ENCODE measurements at regions not wholly inside any gene's neighbourhood (a gene's known extent, or its start where the extent isn't known, plus 50 kb on each side); places are given as distances from the start of the nearest gene placed in this dataset.

DNA sequence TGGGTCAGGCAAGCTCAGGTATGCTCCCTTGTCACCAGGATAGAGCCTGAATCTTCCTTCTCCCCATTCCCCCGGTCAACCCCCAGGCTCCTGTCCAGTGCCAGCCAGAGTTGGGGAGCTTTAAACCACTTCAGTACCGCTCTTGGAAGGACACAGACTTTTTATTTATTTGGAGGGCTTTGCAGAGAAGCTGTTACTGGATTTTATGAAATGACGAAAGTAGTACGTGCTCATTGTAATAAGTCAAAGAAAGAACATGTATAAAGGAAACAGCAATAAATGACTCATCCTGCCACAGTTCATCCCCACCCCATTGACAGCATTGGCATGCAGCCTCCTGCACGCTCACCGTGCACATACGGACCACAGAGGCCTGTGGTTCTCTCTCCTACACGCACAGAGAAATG lies 230.3 kb downstream of the AUH start:
- intact Hi-C loops (cut with DNase I): no loop called here
- Histone ChIP-seq H3K4me1 (replicated peaks in 1 of 2) (peaks cover 4% of the 10 kb centered on the region in 2 donors), H3K27me3 (no peaks in the 10 kb centered on the region), H3K36me3 (replicated peaks in 1 of 2) (no peaks in the 10 kb centered on the region), H3K27ac (no peak overlapping the region), H3K4me3 (no peak overlapping the region), H3K9me3 (replicated peaks in 1 of 3) (no peaks in the 10 kb centered on the region)
- TF ChIP-seq, protein P1, sequence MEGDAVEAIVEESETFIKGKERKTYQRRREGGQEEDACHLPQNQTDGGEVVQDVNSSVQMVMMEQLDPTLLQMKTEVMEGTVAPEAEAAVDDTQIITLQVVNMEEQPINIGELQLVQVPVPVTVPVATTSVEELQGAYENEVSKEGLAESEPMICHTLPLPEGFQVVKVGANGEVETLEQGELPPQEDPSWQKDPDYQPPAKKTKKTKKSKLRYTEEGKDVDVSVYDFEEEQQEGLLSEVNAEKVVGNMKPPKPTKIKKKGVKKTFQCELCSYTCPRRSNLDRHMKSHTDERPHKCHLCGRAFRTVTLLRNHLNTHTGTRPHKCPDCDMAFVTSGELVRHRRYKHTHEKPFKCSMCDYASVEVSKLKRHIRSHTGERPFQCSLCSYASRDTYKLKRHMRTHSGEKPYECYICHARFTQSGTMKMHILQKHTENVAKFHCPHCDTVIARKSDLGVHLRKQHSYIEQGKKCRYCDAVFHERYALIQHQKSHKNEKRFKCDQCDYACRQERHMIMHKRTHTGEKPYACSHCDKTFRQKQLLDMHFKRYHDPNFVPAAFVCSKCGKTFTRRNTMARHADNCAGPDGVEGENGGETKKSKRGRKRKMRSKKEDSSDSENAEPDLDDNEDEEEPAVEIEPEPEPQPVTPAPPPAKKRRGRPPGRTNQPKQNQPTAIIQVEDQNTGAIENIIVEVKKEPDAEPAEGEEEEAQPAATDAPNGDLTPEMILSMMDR (IDR thresholded peaks at IDR 0.05): no peak
- peak; percentile 28 to 76 (median 53) for DNase-seq
- WGBS, 4 donors: 37 to 48% (median 42%) methylated on average over 8 of the region's 8 CpGs

DNA sequence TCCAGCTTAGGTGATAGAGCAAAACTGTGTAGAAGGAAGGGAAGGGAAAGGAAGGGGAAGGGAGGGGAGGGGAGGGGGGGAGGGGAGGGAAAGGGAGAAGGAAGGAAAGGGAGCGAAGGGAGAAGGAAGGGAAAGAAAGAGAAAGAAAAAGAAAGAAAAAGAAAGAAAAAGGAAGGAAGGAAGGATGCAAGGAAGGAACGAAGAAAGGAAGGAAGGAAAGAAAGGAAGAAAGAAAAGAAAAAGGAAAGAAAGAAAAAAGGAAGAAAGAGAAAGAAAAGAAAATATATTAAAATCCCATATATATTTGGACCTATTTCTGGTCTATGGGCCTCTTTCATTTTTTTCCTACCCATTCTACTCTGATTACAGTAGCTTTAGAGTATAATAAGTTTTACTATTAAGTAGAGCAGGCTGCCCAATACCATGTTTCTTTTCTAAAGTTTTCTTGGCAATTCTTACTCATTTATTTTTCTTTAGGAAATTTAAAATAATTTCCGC lies 229.1 kb downstream of the AUH start:
- intact Hi-C loops (cut with DNase I): no loop called here

DNA sequence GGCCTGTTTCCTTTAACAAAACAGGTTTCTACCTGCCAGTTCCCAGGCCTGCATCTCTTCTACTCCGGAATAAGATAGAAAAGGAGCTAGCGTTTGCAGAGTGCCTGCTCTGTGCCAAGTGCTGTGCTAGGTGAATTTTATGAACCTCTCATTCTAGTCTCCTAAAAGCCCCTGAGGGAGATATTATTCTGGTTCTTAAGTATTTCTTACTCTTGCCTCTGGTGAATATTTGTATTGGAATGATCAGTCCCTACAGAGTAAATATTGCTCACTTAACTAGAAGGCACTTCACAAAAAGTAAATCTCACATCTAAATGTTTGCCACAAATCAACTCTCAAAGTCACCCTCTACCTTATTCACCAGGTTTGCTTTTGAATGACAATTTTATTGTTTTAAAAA lies 227.1 kb downstream of the AUH start:
- no peak for DNase-seq
- H3K36me3 ChIP-seq (replicated peaks in 1 of 2): no peaks in the 10 kb centered on the region
- TF ChIP-seq, protein P1 (IDR thresholded peaks at IDR 0.05): no peak
- no peak for TF ChIP-seq POLR2A (IDR thresholded peaks at IDR 0.05)
- H3K4me1 ChIP-seq (replicated peaks in 1 of 2): peaks cover 4% of the 10 kb centered on the region in 2 donors
- H3K4me3 ChIP-seq: no peak overlapping the region
- no peaks in the 10 kb centered on the region for H3K27me3 ChIP-seq
- 95 to 100% (median 99%) methylated on average over 2 of the region's 2 CpGs for WGBS, 4 donors
- no peaks in the 10 kb centered on the region for H3K9me3 ChIP-seq (replicated peaks in 1 of 3)
- no peak overlapping the region for H3K27ac ChIP-seq
- intact Hi-C loops (cut with DNase I): no loop called here

More for the DNA sequence above, 229.1 kb downstream of the AUH start:
- no peak for DNase-seq
- peaks cover 4% of the 10 kb centered on the region in 2 donors for H3K4me1 ChIP-seq (replicated peaks in 1 of 2)
- no peak overlapping the region for H3K4me3 ChIP-seq
- H3K27me3 ChIP-seq: no peaks in the 10 kb centered on the region
- H3K36me3 ChIP-seq (replicated peaks in 1 of 2): no peaks in the 10 kb centered on the region
- 80 to 96% (median 88%) methylated on average over 3 of the region's 3 CpGs for WGBS, 4 donors
- no peak overlapping the region for H3K27ac ChIP-seq
- H3K9me3 ChIP-seq (replicated peaks in 1 of 3): no peaks in the 10 kb centered on the region
- TF ChIP-seq, protein P1 (IDR thresholded peaks at IDR 0.05): no peak
- no peak for TF ChIP-seq POLR2A (IDR thresholded peaks at IDR 0.05)

DNA sequence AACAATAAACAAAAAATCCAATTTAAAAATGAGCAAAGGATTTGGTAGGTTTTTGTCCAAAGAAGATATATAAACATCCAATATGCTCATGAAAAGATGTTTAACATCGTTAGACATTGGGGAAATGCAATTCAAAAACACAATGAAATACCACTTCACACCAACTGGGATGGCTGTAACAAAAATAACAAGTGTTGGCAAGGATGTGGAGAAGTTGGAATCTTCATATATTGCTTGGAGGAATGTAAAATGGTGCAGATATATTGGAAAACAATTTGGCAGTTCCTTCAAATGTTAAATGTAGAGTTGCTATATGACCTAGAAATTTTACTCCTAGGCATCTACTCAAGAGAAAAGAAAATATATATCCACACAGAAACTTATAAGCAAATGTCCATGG lies 224.3 kb downstream of the AUH start:
- 86 to 95% (median 90%) methylated on average over 1 of the region's 1 CpG for WGBS, 4 donors
- Histone ChIP-seq H3K36me3 (replicated peaks in 1 of 2) (no peaks in the 10 kb centered on the region), H3K27me3 (no peaks in the 10 kb centered on the region), H3K4me1 (replicated peaks in 1 of 2) (no peaks in the 10 kb centered on the region), H3K27ac (no peak overlapping the region), H3K4me3 (no peak overlapping the region), H3K9me3 (replicated peaks in 1 of 3) (no peaks in the 10 kb centered on the region)
- no peak for DNase-seq
- TF ChIP-seq POLR2A (IDR thresholded peaks at IDR 0.05): no peak
- TF ChIP-seq, protein P1 (IDR thresholded peaks at IDR 0.05): no peak
- intact Hi-C loops (cut with DNase I): no loop called here
